HG03060 (cell line): ENCODE measurements at regions not wholly inside any gene's neighbourhood (a gene's known extent, or its start where the extent isn't known, plus 50 kb on each side); places are given as distances from the start of the nearest gene placed in this dataset.
"Not testable (repeated sequence)": the region's sequence is repeated elsewhere in the genome, so short reads cannot be mapped to it uniquely, and the experiment has no call there.

Experiments used
- ATAC-seq: cut with Tn5 transposase; IDR thresholded peaks from one replicate; pipeline ENCODE4 v1.9.1; 2021; ENCODE audit warnings: low read depth, moderate number of reproducible peaks; ENCODE audit not compliant: unreplicated experiment

DNA sequence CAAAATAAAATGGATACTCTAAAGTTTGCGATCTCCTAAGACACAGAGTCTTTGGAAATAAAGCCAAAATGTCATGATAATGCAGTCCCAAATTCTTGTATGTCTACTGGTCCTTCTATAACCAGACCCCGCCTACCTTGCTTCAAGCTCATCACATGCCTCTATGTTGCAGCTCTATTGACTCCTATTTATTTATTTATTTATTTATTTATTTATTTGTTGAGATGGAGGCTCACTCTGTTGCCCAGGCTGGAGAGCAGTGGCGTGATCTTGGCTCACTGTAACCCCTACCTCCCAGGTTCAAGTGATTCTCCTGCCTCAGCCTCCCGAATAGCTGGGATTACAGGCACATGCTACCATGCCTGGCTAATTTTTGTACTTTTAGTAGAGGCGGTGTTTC, 398.7 kb upstream of the SOX5 start:
- ATAC-seq, result not testable (repeated sequence)

GRCh38 chr12:24328261-24328660, 378.8 kb upstream of the SOX5 start:
- ATAC-seq, result no peak

GRCh38 chr12:24325331-24325730, 375.9 kb upstream of the SOX5 start:
- ATAC-seq, result no peak

- ATAC-seq, result no peak
Observed at GRCh38 chr12:24307716-24308335, 358.4 kb upstream of the SOX5 start.

GRCh38 chr12:24307153-24307552, 357.7 kb upstream of the SOX5 start:
- ATAC-seq, result no peak

GRCh38 chr12:24306001-24306400, 356.5 kb upstream of the SOX5 start:
- no peak for ATAC-seq

DNA sequence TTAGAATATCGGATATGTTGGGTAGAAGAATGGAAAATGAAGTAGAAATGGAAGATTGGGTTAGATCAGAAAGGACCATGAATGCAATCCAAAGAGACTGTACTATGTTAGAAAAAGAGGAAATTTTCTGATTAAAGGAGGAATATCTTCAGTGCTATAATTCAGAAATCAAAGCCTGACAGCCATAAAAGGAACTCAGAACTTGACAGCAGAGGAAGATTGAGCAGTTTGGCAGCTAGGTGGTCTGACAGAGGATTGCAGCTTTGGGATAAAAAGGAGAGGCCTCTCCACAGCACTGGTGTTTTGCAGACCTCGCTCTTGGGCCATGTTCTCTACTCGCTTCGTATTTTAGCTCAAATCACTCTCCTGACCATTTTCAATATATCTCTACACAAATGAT, 354.8 kb upstream of the SOX5 start:
- ATAC-seq, result no peak

DNA sequence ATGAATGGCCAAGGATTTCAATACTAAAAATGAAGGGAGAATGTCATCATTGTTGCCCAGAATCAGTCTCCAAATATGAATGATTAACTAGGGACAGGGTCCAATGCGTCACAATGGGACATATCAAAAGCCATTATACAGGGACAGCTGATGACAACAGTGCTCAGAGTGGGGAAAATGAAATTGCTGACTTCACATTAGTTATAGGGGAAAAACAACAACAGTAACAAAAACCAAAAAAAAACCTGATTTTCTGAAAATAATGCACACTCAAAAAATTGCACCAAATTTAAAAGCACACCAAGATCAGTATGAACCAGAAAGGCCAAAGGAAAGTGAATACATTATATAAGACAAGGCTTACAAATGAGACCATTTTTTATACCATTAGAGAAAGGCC, 353.2 kb upstream of the SOX5 start:
- no peak for ATAC-seq

DNA sequence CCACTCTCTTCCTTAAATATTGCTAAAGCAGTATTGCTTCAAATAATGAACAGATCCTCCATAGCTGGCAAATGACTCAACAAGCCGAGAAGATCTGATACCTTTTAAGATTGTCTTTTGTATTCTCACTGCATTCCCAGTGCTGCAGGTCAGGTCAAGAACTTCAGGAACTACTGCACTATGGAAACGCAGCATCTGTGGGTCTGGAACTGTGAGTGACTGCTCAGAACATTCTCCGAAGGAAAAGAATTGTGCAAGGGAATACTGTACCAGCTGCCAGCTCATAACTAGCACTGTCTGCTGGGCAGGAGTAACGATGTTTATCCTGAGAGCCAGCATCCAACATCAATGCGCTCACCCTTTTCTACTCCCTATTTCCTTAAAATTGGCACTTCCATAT, 348.0 kb upstream of the SOX5 start:
- no peak for ATAC-seq

- ATAC-seq, result no peak
Observed at GRCh38 chr12:24293549-24293948, 344.1 kb upstream of the SOX5 start.

DNA sequence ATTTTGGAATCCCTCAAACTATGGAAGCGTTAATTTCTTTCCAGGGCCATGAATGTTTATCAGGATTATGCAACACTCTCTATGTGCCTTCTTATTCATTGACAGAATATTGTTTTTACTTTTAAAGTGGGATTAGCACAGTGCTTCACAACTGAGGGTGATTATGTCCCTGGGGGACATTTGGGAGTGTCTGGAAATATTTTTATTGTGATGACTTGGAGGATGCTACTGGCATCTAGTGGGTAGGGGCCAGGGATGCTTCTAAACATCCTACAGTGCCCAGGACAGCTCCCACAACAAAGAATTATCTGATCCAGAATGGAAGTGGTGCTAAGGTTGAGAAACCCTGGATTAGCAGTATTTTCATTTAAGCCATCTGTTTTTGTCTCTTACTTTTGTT, 338.5 kb upstream of the SOX5 start:
- no peak for ATAC-seq

DNA sequence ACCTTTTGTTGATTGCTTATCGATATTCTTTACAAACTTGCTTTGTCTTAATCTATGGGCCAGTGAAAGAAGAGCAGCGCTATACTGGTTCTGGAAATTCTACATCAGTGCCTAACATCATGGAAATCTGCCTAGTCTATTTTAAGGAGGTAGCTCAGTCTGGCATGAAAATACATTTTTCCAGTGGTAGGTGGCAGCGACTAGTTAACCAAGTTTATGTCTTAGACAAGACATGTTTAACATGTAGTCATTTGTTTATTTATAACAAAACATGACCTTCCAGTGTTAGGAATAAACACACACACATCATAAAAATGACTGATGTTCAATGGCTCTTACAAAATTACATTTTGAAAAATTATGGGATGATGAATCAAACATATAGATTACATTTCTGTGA, 336.0 kb upstream of the SOX5 start:
- no peak for ATAC-seq

- ATAC-seq, result no peak
Observed at GRCh38 chr12:24281341-24281740, 331.9 kb upstream of the SOX5 start.

DNA sequence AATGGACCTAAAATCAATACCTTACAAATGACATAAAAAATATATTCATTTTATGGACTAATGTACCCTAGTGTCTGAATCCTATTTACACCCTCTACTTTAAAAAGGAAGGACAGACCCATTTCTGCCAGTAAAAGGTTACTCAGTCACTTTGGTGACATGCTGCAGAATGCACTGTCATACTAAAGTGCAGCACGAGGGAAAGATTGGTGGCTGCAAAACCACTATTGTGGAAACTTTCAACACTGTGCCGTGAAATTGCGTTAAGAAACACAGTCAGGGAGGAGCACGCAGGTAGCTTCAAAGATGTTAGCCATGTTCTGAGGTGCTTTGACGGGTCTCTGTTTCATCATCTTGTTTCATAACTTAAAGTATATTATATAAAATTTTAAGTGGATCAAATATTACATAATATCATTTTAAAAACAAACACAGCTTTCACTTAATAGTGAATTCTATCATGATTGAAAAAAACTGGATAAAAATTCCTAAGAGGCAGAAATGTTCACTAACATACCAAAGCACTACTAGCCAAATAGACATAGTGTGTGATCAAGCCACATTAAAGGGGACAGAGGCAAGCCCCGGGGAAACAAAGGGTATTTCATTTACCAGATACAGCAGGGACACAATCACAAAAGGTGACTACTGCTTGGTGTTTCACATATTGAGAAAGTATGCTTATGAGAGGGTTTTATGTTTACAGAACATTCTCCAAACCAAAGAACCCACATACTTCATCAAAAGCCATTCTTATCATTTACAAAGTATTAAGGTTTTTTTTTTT, 330.8 kb upstream of the SOX5 start:
- no peak for ATAC-seq

DNA sequence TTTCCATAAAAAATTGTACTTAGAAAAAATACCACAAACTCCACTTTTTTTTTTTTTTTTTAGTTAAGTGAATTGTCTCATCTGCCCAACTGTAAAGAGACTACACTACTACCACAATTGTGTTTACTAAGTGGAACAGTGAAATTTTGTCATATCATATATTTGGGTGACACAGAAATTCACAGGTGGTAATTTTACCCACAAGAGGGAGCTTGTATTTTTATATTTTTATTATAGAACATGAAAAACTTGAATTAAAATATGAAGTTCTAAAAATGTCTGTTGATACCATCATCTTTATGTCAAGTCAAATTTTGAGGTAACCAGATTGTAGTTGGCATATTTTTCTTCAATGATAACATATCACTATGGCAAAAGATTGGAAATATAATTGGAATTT, 329.4 kb upstream of the SOX5 start:
- ATAC-seq, result no peak

GRCh38 chr12:24270965-24271364, 321.5 kb upstream of the SOX5 start:
- no peak for ATAC-seq

DNA sequence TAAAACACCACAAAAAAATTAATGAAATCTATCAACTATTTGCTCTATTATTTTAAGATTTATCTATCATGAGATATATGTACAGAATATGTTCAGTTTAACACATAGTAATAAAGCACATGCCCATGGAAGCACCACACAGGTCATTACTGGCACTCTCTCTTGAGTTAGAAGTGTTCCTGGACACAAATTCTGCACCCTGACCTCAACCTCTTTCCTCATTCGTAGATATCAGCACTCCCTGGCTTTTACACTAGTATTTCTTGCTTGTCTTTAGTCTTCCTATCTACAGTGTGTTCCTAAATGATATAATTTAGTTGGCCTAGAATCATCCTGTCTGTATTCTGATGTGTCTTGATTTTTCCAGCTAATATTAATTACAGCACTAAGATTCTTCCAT, 321.0 kb upstream of the SOX5 start:
- no peak for ATAC-seq

DNA sequence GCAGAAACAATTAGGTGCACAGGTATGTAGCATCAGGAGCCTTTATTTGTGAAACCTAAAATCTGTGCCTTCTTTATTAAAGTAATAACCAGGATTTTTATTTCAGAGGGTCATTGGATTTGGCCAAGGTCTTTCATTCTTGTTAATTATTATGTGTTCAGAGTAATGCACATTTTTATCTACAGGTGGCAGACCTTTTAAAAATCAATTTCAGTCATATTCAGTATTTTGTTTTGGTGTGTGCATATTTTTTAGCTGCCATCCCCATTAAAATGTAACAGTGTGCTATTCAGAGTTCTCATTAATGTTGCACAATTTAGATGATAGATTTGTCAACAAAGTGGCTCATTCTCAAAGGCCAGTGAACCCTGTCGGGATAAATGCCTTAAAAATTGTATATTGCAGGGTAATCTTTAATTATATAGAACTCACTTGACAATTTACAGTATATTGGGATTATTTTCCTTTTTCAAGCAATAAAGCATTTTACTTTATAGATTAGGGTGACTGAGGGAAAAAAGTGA, 319.3 kb upstream of the SOX5 start:
- no peak for ATAC-seq

- ATAC-seq, result no peak
Observed at GRCh38 chr12:24266982-24267381, 317.5 kb upstream of the SOX5 start.

GRCh38 chr12:24256684-24257083, 307.2 kb upstream of the SOX5 start:
- ATAC-seq, result no peak

GRCh38 chr12:24255920-24256665, 306.6 kb upstream of the SOX5 start:
- no peak for ATAC-seq
